GM23338 (cell line): ENCODE measurements at regions not wholly inside any gene's neighbourhood (a gene's known extent, or its start where the extent isn't known, plus 50 kb on each side); places are given as distances from the start of the nearest gene placed in this dataset.

Source experiments
- CREB1 ChIP-seq: fragments of 250-450 bp; sonication (Bioruptor Pico); IDR thresholded peaks from 2 replicates; pipeline ENCODE4 v1.5.0; 2020; ENCODE audit warnings: low read depth, mild to moderate bottlenecking, moderate library complexity
- CTCF ChIP-seq, 2 experiments: fragments of 200-600 bp in 1 of 2; sonication (generic) in 1 of 2; conservative IDR thresholded peaks; 2 replicates each; pipeline versions ENCODE4 v1.5.1 to v1.6.1; 2016 to 2017; ENCODE audit warnings: antibody characterized with exemption in 2 of 2, low read depth in 2 of 2, mild to moderate bottlenecking in 2 of 2, moderate library complexity in 1 of 2
- ETS1 ChIP-seq: IDR thresholded peaks from 2 replicates; pipeline ENCODE4 v1.6.1; 2016; ENCODE audit warnings: antibody characterized with exemption
- EZH2 ChIP-seq: fragments of 200-600 bp; sonication (generic); IDR thresholded peaks from one replicate; pipeline ENCODE4 v1.8.0; 2017; ENCODE audit warnings: antibody characterized with exemption, mild to moderate bottlenecking, low read depth; ENCODE audit not compliant: unreplicated experiment
- EZH2phosphoT487 ChIP-seq: fragments of 200-600 bp; sonication (generic); IDR thresholded peaks from one replicate; pipeline ENCODE4 v1.8.1; 2018; ENCODE audit warnings: antibody characterized with exemption; ENCODE audit not compliant: unreplicated experiment
- JUNB ChIP-seq: IDR thresholded peaks from one replicate; pipeline ENCODE4 v1.6.1; 2016; ENCODE audit warnings: antibody characterized with exemption; ENCODE audit not compliant: unreplicated experiment
- NANOG ChIP-seq: IDR thresholded peaks from 2 replicates; pipeline ENCODE4 v1.6.1; 2016; ENCODE audit warnings: antibody characterized with exemption, borderline replicate concordance
- POLR2AphosphoS5 ChIP-seq: IDR thresholded peaks from 2 replicates; pipeline ENCODE4 v1.6.1; 2016; ENCODE audit warnings: antibody characterized with exemption, low read depth
- REST ChIP-seq: IDR thresholded peaks from one replicate; pipeline ENCODE4 v1.6.1; 2018; ENCODE audit warnings: antibody characterized with exemption; ENCODE audit not compliant: unreplicated experiment
- STAT1 ChIP-seq: IDR thresholded peaks from one replicate; pipeline ENCODE4 v1.6.1; 2016; ENCODE audit warnings: antibody characterized with exemption; ENCODE audit not compliant: unreplicated experiment
- ZNF114 ChIP-seq: fragments of 250-450 bp; sonication (Bioruptor Pico); IDR thresholded peaks from 2 replicates; pipeline ENCODE4 v1.5.0; 2020; ENCODE audit warnings: mild to moderate bottlenecking, moderate library complexity
- ZNF331 ChIP-seq: fragments of 250-450 bp; sonication (Bioruptor Pico); IDR thresholded peaks from 2 replicates; pipeline ENCODE4 v1.5.0; 2020; ENCODE audit warnings: low read depth, mild to moderate bottlenecking, moderate library complexity
- ZNF462 ChIP-seq: fragments of 250-450 bp; sonication (Bioruptor Pico); IDR thresholded peaks from 2 replicates; pipeline ENCODE4 v1.5.0; 2020; ENCODE audit warnings: mild to moderate bottlenecking, moderate library complexity

GRCh38 chr12:63415357-63415756, 252.9 kb downstream of the DPY19L2 start:
- no peak for TF ChIP-seq CTCF (conservative IDR thresholded peaks at IDR 0.05; ENCODE audit: low read depth in 2 of 2)
- no peak for TF ChIP-seq CREB1
- TF ChIP-seq STAT1 = no peak
- no peak for TF ChIP-seq EZH2
- TF ChIP-seq REST = no peak
- TF ChIP-seq POLR2AphosphoS5 = no peak
- no peak for TF ChIP-seq EZH2phosphoT487
- TF ChIP-seq JUNB = no peak
- TF ChIP-seq ZNF462 = no peak
- no peak for TF ChIP-seq ZNF331
- no peak for TF ChIP-seq ETS1
- no peak for TF ChIP-seq NANOG
- TF ChIP-seq ZNF114 (CRISPR knock-in tag) = no peak
